ENCODE measurements at regions not wholly inside any gene's neighbourhood (a gene's known extent, or its start where the extent isn't known, plus 50 kb on each side); places are given as distances from the start of the nearest gene placed in this dataset.

GRCh38 chr15:96599268-96599667 is 268.8 kb downstream of the NR2F2 start:
- ChIA-PET CTCF (no interaction called here), POLR2A (no interaction called here)
- Histone ChIP-seq H3K9me3 (ENCODE audit: control insufficient read depth, insufficient read depth, low read length) (no peaks in the 10 kb centered on the region), H3K4me3 (ENCODE audit: low read depth, low read length) (no peak overlapping the region), H3K27me3 (ENCODE audit: control insufficient read depth, insufficient read depth, low read length) (no peaks in the 10 kb centered on the region), H3K27ac (ENCODE audit: low read depth, low read length) (no peak overlapping the region)
- no peak for DNase-seq (ENCODE audit: low read depth, low spot score)
- TF ChIP-seq CTCF (IDR thresholded peaks at IDR 0.05; ENCODE audit: low read depth, low read length): no peak

DNA sequence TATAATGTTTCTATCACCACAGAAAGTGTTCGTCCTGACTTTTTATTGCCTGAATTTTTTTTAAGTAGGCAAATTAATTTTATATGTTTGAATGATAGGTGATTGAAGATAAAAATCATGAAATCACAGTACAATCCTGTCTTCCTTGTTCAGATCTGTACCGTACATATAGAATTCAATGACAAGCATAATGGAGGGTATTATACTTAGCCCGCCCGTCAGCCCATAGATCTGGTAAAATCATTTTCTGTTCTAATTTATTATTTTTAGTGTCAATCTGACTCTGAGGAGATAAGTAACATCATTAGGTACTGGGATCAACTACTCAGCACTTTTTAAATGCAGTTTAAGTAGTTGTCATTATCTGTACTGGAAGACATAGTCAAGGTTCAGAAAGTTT is 269.9 kb downstream of the NR2F2 start:
- no peak overlapping the region for H3K27ac ChIP-seq (ENCODE audit: low read depth, low read length)
- no peaks in the 10 kb centered on the region for H3K27me3 ChIP-seq (ENCODE audit: control insufficient read depth, insufficient read depth, low read length)
- TF ChIP-seq CTCF (IDR thresholded peaks at IDR 0.05; ENCODE audit: low read depth, low read length): no peak
- CTCF ChIA-PET: no interaction called here
- no peak overlapping the region for H3K4me3 ChIP-seq (ENCODE audit: low read depth, low read length)
- POLR2A ChIA-PET: no interaction called here
- no peak for DNase-seq (ENCODE audit: low read depth, low spot score)
- no peaks in the 10 kb centered on the region for H3K9me3 ChIP-seq (ENCODE audit: control insufficient read depth, insufficient read depth, low read length)

- no peaks in the 10 kb centered on the region for H3K27me3 ChIP-seq (ENCODE audit: control insufficient read depth, insufficient read depth, low read length)
- CTCF ChIA-PET: no interaction called here
- no peak for DNase-seq (ENCODE audit: low read depth, low spot score)
- POLR2A ChIA-PET: no interaction called here
- no peak for TF ChIP-seq CTCF (IDR thresholded peaks at IDR 0.05; ENCODE audit: low read depth, low read length)
- no peaks in the 10 kb centered on the region; the same call in 1 of the 2 replicates for H3K9me3 ChIP-seq (ENCODE audit: control insufficient read depth, insufficient read depth, low read length)
- no peak overlapping the region for H3K4me3 ChIP-seq (ENCODE audit: low read depth, low read length)
- no peak overlapping the region for H3K27ac ChIP-seq (ENCODE audit: low read depth, low read length)
Measured at GRCh38 chr15:96606617-96607016, 276.1 kb downstream of the NR2F2 start.

- Histone ChIP-seq H3K9me3 (ENCODE audit: control insufficient read depth, insufficient read depth, low read length) (no peaks in the 10 kb centered on the region; the same call in 1 of the 2 replicates), H3K27me3 (ENCODE audit: control insufficient read depth, insufficient read depth, low read length) (no peaks in the 10 kb centered on the region), H3K27ac (ENCODE audit: low read depth, low read length) (no peak overlapping the region), H3K4me3 (ENCODE audit: low read depth, low read length) (no peak overlapping the region)
- CTCF ChIA-PET: no interaction called here
- no peak for DNase-seq (ENCODE audit: low read depth, low spot score)
- no peak for TF ChIP-seq CTCF (IDR thresholded peaks at IDR 0.05; ENCODE audit: low read depth, low read length)
- POLR2A ChIA-PET: no interaction called here
Measured at GRCh38 chr15:96610757-96611156, 280.3 kb downstream of the NR2F2 start.

DNA sequence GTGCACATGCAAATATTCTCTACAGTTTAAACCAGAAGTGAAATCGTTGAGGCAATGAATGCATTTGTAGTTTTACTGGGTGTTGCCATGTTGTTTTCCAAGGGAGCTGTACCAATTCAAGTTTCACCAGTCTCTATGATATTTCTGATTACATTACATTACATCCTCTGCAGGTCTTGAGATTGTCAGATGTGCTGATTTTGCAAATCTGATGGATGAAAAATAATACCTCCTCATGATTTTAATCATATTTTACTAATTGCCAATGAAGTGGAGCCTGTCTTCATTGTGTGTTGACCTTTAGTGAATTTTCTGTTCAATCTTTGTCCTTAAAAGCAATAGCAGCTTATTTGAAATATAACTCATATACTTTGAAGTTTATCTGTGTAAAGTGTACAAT is 282.4 kb downstream of the NR2F2 start:
- DNase-seq (ENCODE audit: low read depth, low spot score): no peak
- Histone ChIP-seq H3K9me3 (ENCODE audit: control insufficient read depth, insufficient read depth, low read length) (no peaks in the 10 kb centered on the region; the same call in 1 of the 2 replicates), H3K27me3 (ENCODE audit: control insufficient read depth, insufficient read depth, low read length) (no peaks in the 10 kb centered on the region), H3K27ac (ENCODE audit: low read depth, low read length) (no peak overlapping the region), H3K4me3 (ENCODE audit: low read depth, low read length) (no peak overlapping the region)
- POLR2A ChIA-PET: no interaction called here
- CTCF ChIA-PET: no interaction called here
- no peak for TF ChIP-seq CTCF (IDR thresholded peaks at IDR 0.05; ENCODE audit: low read depth, low read length)
